HUDEP-2 (cell line): ENCODE measurements at regions not wholly inside any gene's neighbourhood (a gene's known extent, or its start where the extent isn't known, plus 50 kb on each side); places are given as distances from the start of the nearest gene placed in this dataset.
A peak's percentile ranks its signal among the peaks of the same experiment; 100 is the strongest.
"Not testable (repeated sequence)": the region's sequence is repeated elsewhere in the genome, so short reads cannot be mapped to it uniquely, and the experiment has no call there.

Experiments
- DNase-seq, 76 experiments: peaks; one replicate each; lab custom pipeline; 2025; ENCODE audit not compliant: unreplicated experiment in 76 of 76; lab: John Stamatoyannopoulos, UW

- DNase-seq, result no peak
Measured at GRCh38 chr1:68777851-68778250, 281.0 kb upstream of the DEPDC1 start.

DNA sequence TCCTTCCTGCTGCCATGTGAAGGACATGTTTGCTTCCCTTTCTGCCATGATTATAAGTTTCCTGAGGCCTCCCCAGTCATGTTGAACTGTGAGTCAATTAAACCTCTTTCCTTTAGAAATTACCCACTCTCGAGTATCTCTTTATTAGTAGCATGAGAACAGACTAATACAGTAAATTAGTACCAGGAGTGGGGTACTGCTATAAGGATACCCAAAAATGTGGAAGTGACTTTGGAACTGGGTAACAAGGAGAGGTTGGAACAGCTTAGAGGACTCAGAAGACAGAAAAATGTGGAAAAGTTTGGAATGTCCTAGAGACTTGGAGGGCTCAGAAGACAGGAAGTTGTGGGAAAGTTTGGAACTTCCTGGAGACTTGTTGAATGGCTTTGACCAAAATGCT lies 283.0 kb upstream of the DEPDC1 start:
- not testable (repeated sequence) for DNase-seq

GRCh38 chr1:68780919-68781318 lies 284.0 kb upstream of the DEPDC1 start:
- DNase-seq, result no peak

- no peak for DNase-seq
Measured at GRCh38 chr1:68782890-68783289, 286.0 kb upstream of the DEPDC1 start.

GRCh38 chr1:68785328-68785727 lies 288.4 kb upstream of the DEPDC1 start:
- DNase-seq, result no peak

GRCh38 chr1:68788762-68789161 lies 291.9 kb upstream of the DEPDC1 start:
- DNase-seq, result no peak

DNA sequence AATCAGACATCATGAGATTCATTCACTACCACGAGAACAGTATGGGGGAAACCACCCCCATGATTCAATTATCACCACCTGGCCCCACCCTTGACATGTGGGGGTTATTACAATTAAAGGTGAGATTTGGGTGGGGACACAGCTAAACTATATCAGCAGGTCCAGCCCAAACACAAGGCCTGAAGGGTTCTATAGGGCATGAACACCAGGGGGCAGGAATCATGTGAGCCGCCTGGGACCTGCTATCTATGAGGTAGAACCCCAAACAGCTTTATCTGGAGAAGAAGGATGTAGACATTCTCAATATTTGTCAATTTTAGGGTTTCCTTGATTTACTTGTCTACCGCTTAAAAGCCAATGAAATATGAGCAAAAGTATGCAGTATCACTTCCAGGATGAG lies 294.9 kb upstream of the DEPDC1 start:
- peak in 1 of 76 experiments; percentile 1 for DNase-seq

- DNase-seq, result no peak
Measured at GRCh38 chr1:68795956-68796355, 299.1 kb upstream of the DEPDC1 start.

DNA sequence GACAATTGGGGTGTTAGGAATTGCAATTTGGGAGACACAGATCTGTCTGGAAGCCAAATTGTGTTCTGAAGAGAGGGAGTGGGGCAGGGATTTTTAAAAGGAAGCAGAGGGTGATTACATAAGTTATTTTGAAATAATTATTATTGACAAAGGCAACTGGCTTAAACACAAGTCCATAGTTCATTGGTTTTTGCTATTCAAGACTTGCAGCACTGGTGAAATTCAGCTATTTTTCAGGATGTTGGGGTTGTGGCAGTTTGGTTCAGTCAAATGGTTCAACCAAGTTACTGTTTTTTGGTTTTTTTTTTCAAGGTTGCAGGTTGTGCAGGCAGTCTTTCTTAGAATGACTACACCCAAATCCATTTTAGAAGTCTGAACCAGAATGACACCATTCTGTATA lies 300.0 kb upstream of the DEPDC1 start:
- DNase-seq, result no peak

GRCh38 chr1:68798071-68798470 lies 301.2 kb upstream of the DEPDC1 start:
- no peak for DNase-seq

- no peak for DNase-seq
Measured at GRCh38 chr1:68799096-68799495, 302.2 kb upstream of the DEPDC1 start.

GRCh38 chr1:68800182-68800581 lies 303.3 kb upstream of the DEPDC1 start:
- no peak for DNase-seq

- DNase-seq, result no peak
Measured at GRCh38 chr1:68801440-68801839, 304.6 kb upstream of the DEPDC1 start.

DNA sequence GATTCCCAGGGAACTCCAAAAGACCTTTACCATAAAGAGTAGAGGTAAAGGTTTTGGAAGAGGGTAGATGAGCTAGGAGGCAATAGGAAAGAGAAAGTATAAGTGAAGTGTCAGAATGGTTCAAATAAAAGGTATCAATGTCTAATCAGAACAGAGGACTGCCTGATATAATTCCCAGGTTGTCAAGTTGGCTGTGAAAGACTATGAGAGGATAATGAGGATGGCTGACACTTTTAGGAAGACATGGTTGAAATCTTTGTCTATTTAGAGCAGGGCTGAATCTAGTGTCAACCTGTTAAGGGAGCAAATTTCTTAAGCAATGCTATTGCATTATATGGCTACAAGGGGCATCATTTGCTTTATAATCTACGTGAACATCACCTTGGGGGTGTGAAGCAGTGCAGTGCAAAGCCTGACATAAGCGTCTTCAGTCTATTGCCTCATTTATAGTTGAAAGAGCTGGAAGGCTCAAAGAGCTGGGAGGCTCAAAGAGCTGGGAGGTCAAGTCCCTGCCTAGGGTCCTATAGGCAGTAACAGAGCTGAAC lies 308.3 kb upstream of the DEPDC1 start:
- no peak for DNase-seq

GRCh38 chr1:68808351-68808750 lies 311.5 kb upstream of the DEPDC1 start:
- no peak for DNase-seq

DNA sequence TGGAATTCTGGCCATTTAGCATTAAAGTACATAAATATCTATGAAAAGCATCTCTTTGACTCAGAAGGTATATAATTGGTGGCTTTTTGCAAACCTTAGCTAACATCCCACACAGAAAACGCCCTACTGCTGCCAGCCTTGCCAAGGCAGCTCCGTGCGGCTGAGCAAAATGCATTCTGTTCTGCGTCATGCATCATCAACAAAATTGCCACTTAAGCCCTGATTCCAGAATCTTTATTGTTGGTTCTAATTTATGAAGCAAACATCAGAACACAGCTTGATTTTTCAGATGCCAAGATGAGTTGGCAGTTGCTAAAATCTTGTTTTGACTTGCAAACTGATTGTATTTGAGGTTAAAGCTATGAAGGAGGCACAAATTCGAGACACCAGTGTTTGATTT lies 314.9 kb upstream of the DEPDC1 start:
- no peak for DNase-seq

GRCh38 chr1:68812333-68812732 lies 315.5 kb upstream of the DEPDC1 start:
- DNase-seq, result no peak

DNA sequence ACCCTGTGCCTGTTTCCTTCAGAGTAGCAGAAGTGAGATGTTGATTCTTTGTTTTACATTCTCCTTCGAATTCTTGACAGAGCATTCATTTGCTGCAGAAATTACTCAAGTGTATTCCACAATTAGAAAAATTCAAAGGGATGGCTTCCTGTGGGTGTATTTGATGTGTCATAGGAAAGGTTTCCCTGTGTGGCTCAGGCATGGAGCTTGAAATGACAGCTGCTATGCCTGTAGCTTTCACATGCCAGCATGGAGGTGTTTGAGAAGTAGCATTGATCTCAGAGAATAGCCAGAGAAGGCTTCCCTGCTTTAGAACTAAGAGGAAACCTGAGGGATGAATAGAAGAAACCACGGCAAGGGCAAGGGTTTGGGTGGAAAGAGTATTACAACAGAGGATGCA lies 317.2 kb upstream of the DEPDC1 start:
- DNase-seq, result no peak

DNA sequence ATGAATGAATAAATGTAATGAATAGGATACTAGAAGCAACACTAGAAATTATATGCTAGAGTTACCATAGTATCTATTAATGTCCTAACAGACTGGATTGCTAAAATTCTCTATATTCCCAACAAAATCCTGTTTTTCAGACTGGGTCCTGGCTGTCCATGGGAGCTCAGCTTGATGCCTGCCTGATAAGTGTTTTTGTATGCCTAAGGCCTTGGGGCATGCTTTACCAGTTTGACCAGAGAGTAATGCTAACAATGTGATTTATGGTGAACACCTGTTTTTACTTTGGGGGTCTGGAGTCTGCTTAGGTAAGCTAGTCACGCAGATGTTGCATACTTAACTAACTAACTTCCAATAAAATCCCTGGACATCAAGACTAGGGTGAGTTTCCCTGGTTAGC lies 318.8 kb upstream of the DEPDC1 start:
- no peak for DNase-seq

GRCh38 chr1:68817505-68818210 lies 320.8 kb upstream of the DEPDC1 start:
- DNase-seq, result not testable (repeated sequence)

DNA sequence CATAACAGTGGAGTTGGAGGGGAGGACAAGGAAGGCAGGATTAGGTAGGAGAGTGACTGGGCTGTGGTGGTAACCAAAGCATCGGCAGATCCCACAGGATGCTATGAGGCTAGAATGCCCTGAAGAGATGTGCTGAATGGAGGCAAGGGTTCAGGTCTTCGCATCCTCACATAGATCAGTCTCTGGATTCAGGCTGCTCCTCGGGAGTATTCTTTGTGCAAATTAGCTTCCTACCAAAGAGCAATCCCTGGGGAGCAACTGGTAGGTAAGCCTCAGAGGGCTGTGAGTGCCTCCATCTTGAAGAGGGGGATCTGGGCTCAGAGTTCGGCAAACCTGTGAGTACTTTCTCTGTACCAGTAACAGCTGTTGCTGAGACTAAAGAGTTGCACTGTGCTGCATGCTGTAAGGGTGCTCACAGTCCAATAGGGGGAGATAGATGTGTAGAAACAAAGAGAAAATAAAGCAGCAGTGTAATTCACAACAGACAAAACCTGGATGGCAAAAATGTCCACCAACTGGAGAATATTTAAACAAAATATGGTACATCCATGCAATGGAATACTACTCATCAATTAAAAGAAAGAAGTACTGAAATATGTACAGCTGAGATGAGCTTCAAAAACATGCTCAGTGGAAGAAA lies 322.4 kb upstream of the DEPDC1 start:
- DNase-seq, result peak in 2 of 76 experiments; percentile 0 to 4

DNA sequence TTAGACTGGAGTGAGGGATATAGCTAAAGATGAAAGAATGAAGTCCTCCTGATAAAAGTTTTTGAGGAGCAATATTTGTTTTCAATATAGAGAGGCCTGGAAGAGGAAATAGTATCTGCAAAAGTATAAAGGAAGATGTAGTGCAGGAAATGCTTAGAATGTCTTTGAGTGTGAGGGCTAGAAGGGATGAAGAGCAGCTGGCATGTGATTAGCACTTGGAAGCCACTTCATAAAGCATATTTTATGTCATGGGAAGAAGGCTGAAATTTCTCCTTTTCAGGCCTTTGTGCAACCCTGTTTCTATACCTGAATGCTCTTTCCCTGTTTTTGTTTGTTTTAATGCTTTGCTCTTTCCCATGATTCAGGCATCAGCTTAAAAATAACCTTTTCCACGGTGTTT lies 323.3 kb upstream of the DEPDC1 start:
- no peak for DNase-seq
